PC-9 (cell line): ENCODE measurements at regions not wholly inside any gene's neighbourhood (a gene's known extent, or its start where the extent isn't known, plus 50 kb on each side); places are given as distances from the start of the nearest gene placed in this dataset.

Experiments used
- EZH2 ChIP-seq: fragments of 200-600 bp; sonication (generic); IDR thresholded peaks from 2 replicates; pipeline ENCODE4 v1.8.0; 2017; ENCODE audit warnings: antibody characterized with exemption, low read depth
- TF ChIP-seq, protein P1 (sequence below): fragments of 200-600 bp; sonication (generic); conservative IDR thresholded peaks from 2 replicates; pipeline ENCODE4 v1.6.1; 2017; ENCODE audit warnings: mixed run types, antibody characterized with exemption, mild to moderate bottlenecking, moderate library complexity

GRCh38 chr11:122275508-122275907, 159.5 kb upstream of the BLID start:
- TF ChIP-seq, protein P1, sequence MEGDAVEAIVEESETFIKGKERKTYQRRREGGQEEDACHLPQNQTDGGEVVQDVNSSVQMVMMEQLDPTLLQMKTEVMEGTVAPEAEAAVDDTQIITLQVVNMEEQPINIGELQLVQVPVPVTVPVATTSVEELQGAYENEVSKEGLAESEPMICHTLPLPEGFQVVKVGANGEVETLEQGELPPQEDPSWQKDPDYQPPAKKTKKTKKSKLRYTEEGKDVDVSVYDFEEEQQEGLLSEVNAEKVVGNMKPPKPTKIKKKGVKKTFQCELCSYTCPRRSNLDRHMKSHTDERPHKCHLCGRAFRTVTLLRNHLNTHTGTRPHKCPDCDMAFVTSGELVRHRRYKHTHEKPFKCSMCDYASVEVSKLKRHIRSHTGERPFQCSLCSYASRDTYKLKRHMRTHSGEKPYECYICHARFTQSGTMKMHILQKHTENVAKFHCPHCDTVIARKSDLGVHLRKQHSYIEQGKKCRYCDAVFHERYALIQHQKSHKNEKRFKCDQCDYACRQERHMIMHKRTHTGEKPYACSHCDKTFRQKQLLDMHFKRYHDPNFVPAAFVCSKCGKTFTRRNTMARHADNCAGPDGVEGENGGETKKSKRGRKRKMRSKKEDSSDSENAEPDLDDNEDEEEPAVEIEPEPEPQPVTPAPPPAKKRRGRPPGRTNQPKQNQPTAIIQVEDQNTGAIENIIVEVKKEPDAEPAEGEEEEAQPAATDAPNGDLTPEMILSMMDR, result no peak
- no peak for TF ChIP-seq EZH2
